ENCODE measurements at regions not wholly inside any gene's neighbourhood (a gene's known extent, or its start where the extent isn't known, plus 50 kb on each side); places are given as distances from the start of the nearest gene placed in this dataset.

- no peak for TF ChIP-seq RAD21 (IDR thresholded peaks at IDR 0.05; ENCODE audit: low read length)
- no peak for TF ChIP-seq MAFK (IDR thresholded peaks at IDR 0.05; ENCODE audit: low read depth, low read length)
- no peak for TF ChIP-seq MXI1 (IDR thresholded peaks at IDR 0.05; ENCODE audit: borderline replicate concordance, low read depth, low read length)
- TF ChIP-seq CHD1 (IDR thresholded peaks at IDR 0.05; ENCODE audit: low read depth, low read length): no peak
- TF ChIP-seq SMC3 (IDR thresholded peaks at IDR 0.05; ENCODE audit: low read depth, low read length): no peak
- TF ChIP-seq USF2 (IDR thresholded peaks at IDR 0.05; ENCODE audit: low read depth, low read length): no peak
- TF ChIP-seq RFX5 (IDR thresholded peaks at IDR 0.05; ENCODE audit: low read depth, low read length): no peak
- no peak for TF ChIP-seq CEBPB (IDR thresholded peaks at IDR 0.05; ENCODE audit: low read depth, low read length)
- TF ChIP-seq ELK1 (IDR thresholded peaks at IDR 0.05; ENCODE audit: borderline replicate concordance, low read depth, low read length): no peak
- no peak for TF ChIP-seq POLR2A (IDR thresholded peaks at IDR 0.05; ENCODE audit: low read depth, low read length)
- no peak for TF ChIP-seq BHLHE40 (IDR thresholded peaks at IDR 0.05; ENCODE audit: low read depth, low read length)
- no peak for TF ChIP-seq FOS (IDR thresholded peaks at IDR 0.05; ENCODE audit: low read depth, low read length)
- no peak for TF ChIP-seq MAZ (IDR thresholded peaks at IDR 0.05; ENCODE audit: borderline replicate concordance, low read depth, low read length)
- H2AK9ac ChIP-seq (replicated peaks; ENCODE audit: low read depth, low read length, poor library complexity): no peak overlapping the region
- no peaks in the 10 kb centered on the region for H4K20me1 ChIP-seq (ENCODE audit: insufficient read depth, low read length)
- in situ Hi-C loops (cut with MboI; ENCODE audit: low sequenced_read_pairs): no loop called here
- DNase-seq (no peak), ATAC-seq (ENCODE audit: low read depth) (no peak)
- ChIA-PET POLR2A (ENCODE audit: unreplicated experiment) (no interaction called here), CTCF (no interaction called here)
- no peak overlapping the region for H2BK20ac ChIP-seq (ENCODE audit: low read depth, low read length)
- H3K56ac ChIP-seq (ENCODE audit: extremely low read depth, insufficient read depth, low read length): no peak overlapping the region
- H3K23ac ChIP-seq (ENCODE audit: low read depth, low read length): no peak overlapping the region
- H4K8ac ChIP-seq (ENCODE audit: low read depth in 2 of 2, low read length in 2 of 2): no peak overlapping the region
- no peaks in the 10 kb centered on the region for H3K79me1 ChIP-seq (ENCODE audit: low read depth in 1 of 2, low read length in 2 of 2)
- no peaks in the 10 kb centered on the region for H3K9me1 ChIP-seq (ENCODE audit: insufficient read depth, low read length)
- no peak overlapping the region for H3K4me3 ChIP-seq (ENCODE audit: insufficient read depth, low read depth, low read length)
- H3K9ac ChIP-seq (ENCODE audit: low read depth, low read length): no peak overlapping the region
- no TSS peak for BruUV-seq (replicated peaks)
- no peaks in the 10 kb centered on the region for H3K4me1 ChIP-seq (ENCODE audit: control insufficient read depth, insufficient read depth, low read length)
- H3K18ac ChIP-seq (ENCODE audit: low read depth, low read length): no peak overlapping the region
- no peak overlapping the region for H3K4ac ChIP-seq (ENCODE audit: low read depth, low read length)
- dilution Hi-C loops (cut with HindIII; ENCODE audit: low sequenced_read_pairs, unreplicated experiment): no loop called here
- H3K14ac ChIP-seq (replicated peaks; ENCODE audit: low read depth, low read length): no peak overlapping the region
- H4K5ac ChIP-seq (ENCODE audit: low read depth, low read length): no peak overlapping the region
- no peak overlapping the region for H2AK5ac ChIP-seq (ENCODE audit: low read depth, low read length)
- no peaks in the 10 kb centered on the region for H3K27me3 ChIP-seq (ENCODE audit: control insufficient read depth, insufficient read depth, low read length)
- H2BK15ac ChIP-seq (ENCODE audit: low read depth, low read length): no peak overlapping the region
- no peak overlapping the region for H2BK120ac ChIP-seq (ENCODE audit: low read depth, low read length)
- intact Hi-C loops (cut with micrococcal nuclease): no loop called here
- no peak overlapping the region for H2AFZ ChIP-seq (replicated peaks; ENCODE audit: low read length, poor library complexity)
- no peak overlapping the region for H3K4me2 ChIP-seq (ENCODE audit: low read depth, low read length)
- no peaks in the 10 kb centered on the region for H3K36me3 ChIP-seq (ENCODE audit: control insufficient read depth, insufficient read depth, low read length)
- H4K91ac ChIP-seq (ENCODE audit: insufficient read depth, low read depth, low read length): no peak overlapping the region
- H2BK5ac ChIP-seq (ENCODE audit: low read depth, low read length, poor library complexity, severe bottlenecking): no peak overlapping the region
- H3K27ac ChIP-seq (ENCODE audit: insufficient read depth, low read length): no peak overlapping the region
- no peaks in the 10 kb centered on the region for H3K9me3 ChIP-seq (ENCODE audit: control insufficient read depth, insufficient read depth, low read length)
Measured at GRCh38 chr7:14959339-14959738, 56.8 kb upstream of the DGKB start.

Measured in IMR-90 (cell line).